ENCODE measurements at regions not wholly inside any gene's neighbourhood (a gene's known extent, or its start where the extent isn't known, plus 50 kb on each side); places are given as distances from the start of the nearest gene placed in this dataset.

DNA sequence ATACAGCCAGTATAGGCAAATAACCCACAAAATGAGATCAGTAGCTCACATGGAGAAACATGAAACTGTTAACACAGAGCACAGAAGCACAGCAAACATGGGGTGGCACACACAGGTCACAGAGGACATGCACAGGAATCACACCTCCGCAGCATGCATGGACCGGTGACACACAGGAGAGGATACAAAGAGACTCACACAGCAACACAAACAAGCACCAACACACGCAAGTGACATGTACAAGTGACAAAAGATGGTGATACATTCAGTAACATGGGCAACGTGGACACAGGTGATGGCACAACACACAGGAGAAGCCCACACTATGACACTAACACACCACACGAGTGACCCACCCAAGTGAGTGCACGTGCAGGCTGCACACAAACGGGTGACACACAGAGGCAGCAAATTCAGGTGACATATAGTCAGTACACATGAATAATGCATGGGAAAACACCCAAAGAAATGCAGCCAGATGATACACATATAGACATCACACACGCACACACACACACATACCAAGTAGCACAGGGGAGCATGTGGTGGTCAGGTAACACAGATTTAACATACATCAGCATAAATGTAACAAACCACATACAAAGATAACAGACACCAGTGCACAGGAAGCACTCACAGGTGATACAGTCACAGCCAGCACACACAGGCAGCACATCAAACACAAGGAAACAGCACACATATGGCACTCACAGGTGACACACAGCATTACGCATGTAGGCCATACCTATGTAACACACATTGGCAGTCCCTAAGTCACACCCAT lies 216.0 kb upstream of the SFSWAP start:
- dilution Hi-C loops (cut with HindIII; ENCODE audit: low sequenced_read_pairs, unreplicated experiment) (no loop called here), intact Hi-C loops (cut with micrococcal nuclease) (no loop called here), in situ Hi-C loops (cut with MboI; ENCODE audit: low sequenced_read_pairs) (no loop called here)
- ChIA-PET POLR2A (ENCODE audit: unreplicated experiment) (no interaction called here), CTCF (no interaction called here)
- no peak overlapping the region for H3K56ac ChIP-seq (ENCODE audit: extremely low read depth, insufficient read depth, low read length)
- no peak overlapping the region for H2AK9ac ChIP-seq (replicated peaks; ENCODE audit: low read depth, low read length, poor library complexity)
- H3K36me3 ChIP-seq (ENCODE audit: control insufficient read depth, insufficient read depth, low read length), result no peaks in the 10 kb centered on the region
- no peaks in the 10 kb centered on the region for H3K79me1 ChIP-seq (ENCODE audit: low read depth in 1 of 2, low read length in 2 of 2)
- no peak overlapping the region for H3K4me2 ChIP-seq (ENCODE audit: low read depth, low read length)
- WGBS, 2 experiments (ENCODE audit: extremely low coverage in 2 of 2, insufficient read length in 1 of 2), result 50% methylated on average over 3 of the region's 9 CpGs; no CpG with 5 or more reads in 1 of the 2 experiments
- H3K27me3 ChIP-seq (ENCODE audit: control insufficient read depth, insufficient read depth, low read length), result no peaks in the 10 kb centered on the region
- no peaks in the 10 kb centered on the region for H3K9me1 ChIP-seq (ENCODE audit: insufficient read depth, low read length)
- no peak overlapping the region for H2BK120ac ChIP-seq (ENCODE audit: low read depth, low read length)
- TF ChIP-seq RAD21 (IDR thresholded peaks at IDR 0.05; ENCODE audit: low read length) (no peak), MAFK (IDR thresholded peaks at IDR 0.05; ENCODE audit: low read depth, low read length) (0 out of 2 replicates have a peak, but pooled peaks have one; percentile 27)
- no peak overlapping the region for H3K27ac ChIP-seq (ENCODE audit: insufficient read depth, low read length)
- H2AK5ac ChIP-seq (ENCODE audit: low read depth, low read length), result no peak overlapping the region
- no peak overlapping the region for H4K5ac ChIP-seq (ENCODE audit: low read depth, low read length)
- no peak overlapping the region for H4K91ac ChIP-seq (ENCODE audit: insufficient read depth, low read depth, low read length)
- no peak overlapping the region for H3K4ac ChIP-seq (ENCODE audit: low read depth, low read length)
- BruUV-seq (replicated peaks), result no TSS peak
- H3K18ac ChIP-seq (ENCODE audit: low read depth, low read length), result no peak overlapping the region
- no peak overlapping the region for H3K4me3 ChIP-seq (ENCODE audit: insufficient read depth, low read depth, low read length)
- H2BK15ac ChIP-seq (ENCODE audit: low read depth, low read length), result no peak overlapping the region
- H3K23ac ChIP-seq (ENCODE audit: low read depth, low read length), result no peak overlapping the region
- no peak overlapping the region for H4K8ac ChIP-seq (ENCODE audit: low read depth in 2 of 2, low read length in 2 of 2)
- no peak overlapping the region for H2BK5ac ChIP-seq (ENCODE audit: low read depth, low read length, poor library complexity, severe bottlenecking)
- no peaks in the 10 kb centered on the region for H3K4me1 ChIP-seq (ENCODE audit: control insufficient read depth, insufficient read depth, low read length)
- H4K20me1 ChIP-seq (ENCODE audit: insufficient read depth, low read length), result no peaks in the 10 kb centered on the region
- H3K14ac ChIP-seq (replicated peaks; ENCODE audit: low read depth, low read length), result no peak overlapping the region
- DNase-seq (no peak), ATAC-seq (ENCODE audit: low read depth) (no peak)
- H2BK20ac ChIP-seq (ENCODE audit: low read depth, low read length), result no peak overlapping the region
- peaks cover 36% of the 10 kb centered on the region for H3K9me3 ChIP-seq (ENCODE audit: control insufficient read depth, insufficient read depth, low read length)
- H2AFZ ChIP-seq (replicated peaks; ENCODE audit: low read length, poor library complexity), result no peak overlapping the region
- no peak overlapping the region for H3K9ac ChIP-seq (ENCODE audit: low read depth, low read length)

Data from IMR-90 (cell line).